Choroid plexus epithelial cell (primary cell): ENCODE measurements at regions not wholly inside any gene's neighbourhood (a gene's known extent, or its start where the extent isn't known, plus 50 kb on each side); places are given as distances from the start of the nearest gene placed in this dataset.

Source experiments
- DNase-seq: peaks from one replicate; pipeline ENCODE4 v3.0.0-alpha.2; 2010; ENCODE audit warnings: low read depth
- H3K4me3 ChIP-seq: 2 replicates; pipeline ENCODE4 v1.5.1; 2011; ENCODE audit warnings: low read depth, mild to moderate bottlenecking, control low read depth, low read length, moderate library complexity
- CTCF ChIP-seq: conservative IDR thresholded peaks from 2 replicates; pipeline ENCODE4 v1.5.1; 2011; ENCODE audit warnings: low read depth, mild to moderate bottlenecking, control low read depth, inconsistent platforms, low read length, moderate library complexity

- no peak for TF ChIP-seq CTCF
- peak; percentile 51 for DNase-seq
- no peak overlapping the region for H3K4me3 ChIP-seq
These were observed 201.2 kb downstream of the OPA1 start for GRCh38 chr3:193794002-193794881.

GRCh38 chr3:193795062-193795690 is 202.2 kb downstream of the OPA1 start:
- no peak for DNase-seq
- no peak for TF ChIP-seq CTCF
- no peak overlapping the region for H3K4me3 ChIP-seq

GRCh38 chr3:193796089-193796488 is 203.1 kb downstream of the OPA1 start:
- TF ChIP-seq CTCF, result no peak
- H3K4me3 ChIP-seq, result no peak overlapping the region
- DNase-seq, result no peak

GRCh38 chr3:193797566-193797965 is 204.6 kb downstream of the OPA1 start:
- H3K4me3 ChIP-seq, result no peak overlapping the region
- DNase-seq, result no peak
- no peak for TF ChIP-seq CTCF

- no peak overlapping the region for H3K4me3 ChIP-seq
- no peak for DNase-seq
- TF ChIP-seq CTCF, result no peak
These were observed 205.0 kb downstream of the OPA1 start for GRCh38 chr3:193798051-193798450.

- DNase-seq, result no peak
- H3K4me3 ChIP-seq, result no peak overlapping the region
- no peak for TF ChIP-seq CTCF
These were observed 207.4 kb downstream of the OPA1 start for GRCh38 chr3:193800138-193801043.
